ENCODE measurements at regions not wholly inside any gene's neighbourhood (a gene's known extent, or its start where the extent isn't known, plus 50 kb on each side); places are given as distances from the start of the nearest gene placed in this dataset.

GRCh38 chr3:40876496-40876895 is 322.8 kb upstream of the CTNNB1 start:
- ATAC-seq (ENCODE audit: insufficient read depth, low FRiP score): no peak
- WGBS, 2 donors: 73 to 91% methylated on average over 2 of the region's 2 CpGs

DNA sequence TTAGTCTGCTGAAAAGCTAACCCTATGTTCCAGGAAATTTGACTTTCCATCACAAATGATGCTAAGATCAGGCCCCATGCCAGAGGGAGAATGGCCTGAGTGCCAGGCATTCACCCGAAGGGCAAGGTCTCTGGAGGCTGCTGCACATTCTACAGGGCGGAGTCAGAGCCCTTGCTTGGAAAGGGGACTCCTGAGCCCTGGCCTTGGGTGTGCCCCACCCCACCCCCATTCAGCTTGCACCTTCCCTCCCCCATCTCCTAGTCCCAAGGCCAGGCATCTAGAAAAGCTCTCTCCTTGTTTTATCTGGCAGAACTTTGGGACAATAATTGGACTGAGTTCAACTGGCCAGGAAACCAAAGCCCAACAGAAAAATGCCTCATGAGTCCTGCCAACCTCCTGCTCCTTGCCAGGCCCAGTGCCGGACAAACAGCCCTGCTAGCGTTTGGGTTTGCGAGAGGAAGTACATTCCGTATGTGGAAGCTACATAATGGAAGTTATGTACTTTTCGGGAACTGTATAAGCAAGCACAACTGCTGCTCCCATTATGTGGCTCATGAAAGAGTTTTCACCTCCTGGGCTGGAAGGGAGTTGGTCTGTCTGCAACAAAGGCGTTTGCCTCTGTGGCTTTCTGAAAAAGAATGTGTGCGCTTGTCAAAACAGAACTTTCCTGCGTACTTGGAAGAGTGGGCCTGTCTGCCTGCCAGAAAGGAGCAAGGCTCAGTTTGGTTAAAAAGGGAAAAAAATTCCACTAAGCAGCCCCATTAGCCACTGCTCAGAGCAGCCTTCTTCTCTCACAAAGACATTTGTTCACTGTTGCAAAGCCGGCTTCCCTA is 321.5 kb upstream of the CTNNB1 start:
- no peaks in the 10 kb centered on the region for H3K36me3 ChIP-seq (ENCODE audit: control insufficient read depth in 4 of 4, insufficient read depth in 4 of 4, low read length in 4 of 4)
- ATAC-seq (ENCODE audit: insufficient read depth, low FRiP score) (peak; percentile 48), DNase-seq (peak; percentile 28 to 71 (median 62))
- no peaks in the 10 kb centered on the region for H3K27me3 ChIP-seq (ENCODE audit: control insufficient read depth in 3 of 3, insufficient read depth in 3 of 3, low read length in 2 of 3)
- peak overlapping the region; percentile 42 to 90 for H3K27ac ChIP-seq (ENCODE audit: low read depth in 1 of 2, low read length in 1 of 2)
- H3K4me1 ChIP-seq (ENCODE audit: control insufficient read depth in 5 of 5, insufficient read depth in 5 of 5, low read length in 5 of 5): peaks cover 6 to 23% (median 15%) of the 10 kb centered on the region in 5 donors
- no peak overlapping the region for H3K4me3 ChIP-seq
- TF ChIP-seq CTCF (IDR thresholded peaks at IDR 0.05; ENCODE audit: control extremely low read depth, extremely low read depth): no peak
- H3K9me3 ChIP-seq (ENCODE audit: control insufficient read depth in 4 of 4, insufficient read depth in 3 of 4, low read length in 3 of 4): peaks cover 0 to 2% (median 0%) of the 10 kb centered on the region in 4 donors
- WGBS, 2 donors: 31 to 71% methylated on average over 11 of the region's 11 CpGs
- peak overlapping the region in 1 of 2 donors; percentile 0 for H3K9ac ChIP-seq (ENCODE audit: insufficient read depth in 1 of 2, low read length in 2 of 2)

More at GRCh38 chr3:40876496-40876895, 322.8 kb upstream of the CTNNB1 start:
- H3K4me1 ChIP-seq (ENCODE audit: control insufficient read depth in 5 of 5, insufficient read depth in 5 of 5, low read length in 5 of 5): peaks cover 6 to 23% (median 15%) of the 10 kb centered on the region in 5 donors
- peak overlapping the region in 1 of 2 donors; percentile 26 for H3K27ac ChIP-seq (ENCODE audit: low read depth in 1 of 2, low read length in 1 of 2)
- H3K27me3 ChIP-seq (ENCODE audit: control insufficient read depth in 3 of 3, insufficient read depth in 3 of 3, low read length in 2 of 3): no peaks in the 10 kb centered on the region
- H3K36me3 ChIP-seq (ENCODE audit: control insufficient read depth in 4 of 4, insufficient read depth in 4 of 4, low read length in 4 of 4): no peaks in the 10 kb centered on the region
- no peak for TF ChIP-seq CTCF (IDR thresholded peaks at IDR 0.05; ENCODE audit: control extremely low read depth, extremely low read depth)
- no peak overlapping the region for H3K4me3 ChIP-seq
- DNase-seq: peak in 2 of 3 donors; percentile 19 to 24
- H3K9me3 ChIP-seq (ENCODE audit: control insufficient read depth in 4 of 4, insufficient read depth in 3 of 4, low read length in 3 of 4): peaks cover 0 to 2% (median 0%) of the 10 kb centered on the region in 4 donors
- no peak overlapping the region for H3K9ac ChIP-seq (ENCODE audit: insufficient read depth in 1 of 2, low read length in 2 of 2)

- no peaks in the 10 kb centered on the region for H3K36me3 ChIP-seq (ENCODE audit: control insufficient read depth in 4 of 4, insufficient read depth in 4 of 4, low read length in 4 of 4)
- WGBS, 2 donors: 41 to 74% methylated on average over 3 of the region's 3 CpGs
Observed at GRCh38 chr3:40878464-40878905, 320.8 kb upstream of the CTNNB1 start.

More at GRCh38 chr3:40878464-40878905, 320.8 kb upstream of the CTNNB1 start:
- no peak overlapping the region for H3K4me3 ChIP-seq
- H3K4me1 ChIP-seq (ENCODE audit: control insufficient read depth in 5 of 5, insufficient read depth in 5 of 5, low read length in 5 of 5): peaks cover 6 to 23% (median 15%) of the 10 kb centered on the region in 5 donors
- H3K9ac ChIP-seq (ENCODE audit: insufficient read depth in 1 of 2, low read length in 2 of 2): no peak overlapping the region
- H3K9me3 ChIP-seq (ENCODE audit: control insufficient read depth in 4 of 4, insufficient read depth in 3 of 4, low read length in 3 of 4): peaks cover 0 to 2% (median 0%) of the 10 kb centered on the region in 4 donors
- no peak for TF ChIP-seq CTCF (IDR thresholded peaks at IDR 0.05; ENCODE audit: control extremely low read depth, extremely low read depth)
- ATAC-seq (ENCODE audit: insufficient read depth, low FRiP score): no peak
- DNase-seq: no peak
- peak overlapping the region; percentile 42 to 90 for H3K27ac ChIP-seq (ENCODE audit: low read depth in 1 of 2, low read length in 1 of 2)
- H3K27me3 ChIP-seq (ENCODE audit: control insufficient read depth in 3 of 3, insufficient read depth in 3 of 3, low read length in 2 of 3): no peaks in the 10 kb centered on the region

Measured in lung (tissue), 11 donors.